NT2/D1 (cell line): ENCODE measurements at regions not wholly inside any gene's neighbourhood (a gene's known extent, or its start where the extent isn't known, plus 50 kb on each side); places are given as distances from the start of the nearest gene placed in this dataset.

Source experiments
- YY1 ChIP-seq: IDR thresholded peaks from 2 replicates; pipeline ENCODE4 v1.6.1; 2011; ENCODE audit not compliant: insufficient read length, insufficient read depth
- ZNF274 ChIP-seq: IDR thresholded peaks from 2 replicates; pipeline ENCODE4 v1.6.1; 2011; ENCODE audit warnings: mild to moderate bottlenecking, low read depth, low read length

DNA sequence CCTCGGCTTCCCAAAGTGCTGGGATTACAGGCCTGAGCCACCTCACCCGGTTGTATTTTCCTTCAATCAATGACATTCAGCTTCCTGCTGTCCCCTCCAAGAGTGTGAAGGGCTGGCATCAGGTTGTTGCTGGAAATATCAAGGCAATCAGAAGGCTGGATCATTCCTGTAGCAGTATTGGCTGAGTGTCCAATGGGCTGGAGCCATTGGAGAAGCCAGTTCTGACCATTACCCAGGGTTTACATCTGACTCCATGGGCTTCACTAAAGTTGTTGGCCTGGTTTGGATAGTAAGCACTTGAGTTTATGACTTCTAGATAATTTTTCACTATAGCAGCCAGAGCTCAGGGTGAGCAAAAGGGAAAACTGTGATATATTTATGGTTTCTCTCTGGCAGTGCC is 137.0 kb downstream of the DLEU7 start:
- TF ChIP-seq ZNF274: no peak
- no peak for TF ChIP-seq YY1
